Mesenchymal stem cell (in vitro differentiated cells and primary cell): ENCODE measurements at regions not wholly inside any gene's neighbourhood (a gene's known extent, or its start where the extent isn't known, plus 50 kb on each side); places are given as distances from the start of the nearest gene placed in this dataset.
"Not testable (repeated sequence)": the region's sequence is repeated elsewhere in the genome, so short reads cannot be mapped to it uniquely, and the experiment has no call there.

Experiments
- DNase-seq: peaks from one replicate; pipeline ENCODE4 v3.0.0-alpha.2; 2013
- H2AFZ ChIP-seq: one replicate; pipeline ENCODE4 v1.6.1; 2013; ENCODE audit warnings: low read depth, mild to moderate bottlenecking, control low read depth, inconsistent platforms, low read length, moderate library complexity
- H2AK5ac ChIP-seq: 2 replicates; pipeline ENCODE4 v1.6.1; 2013; ENCODE audit warnings: low read length, moderate library complexity, mild to moderate bottlenecking, inconsistent platforms; ENCODE audit not compliant: severe bottlenecking
- H2BK120ac ChIP-seq: one replicate; pipeline ENCODE4 v1.6.1; 2013; ENCODE audit warnings: low read depth, mild to moderate bottlenecking, inconsistent platforms, low read length, moderate library complexity
- H2BK12ac ChIP-seq, 2 experiments: one replicate each; pipeline ENCODE4 v1.6.1; 2013; ENCODE audit warnings: inconsistent platforms in 2 of 2, low read length in 2 of 2, mild to moderate bottlenecking in 2 of 2, moderate library complexity in 2 of 2, control low read depth in 1 of 2
- H2BK15ac ChIP-seq: one replicate; pipeline ENCODE4 v1.6.1; 2013; ENCODE audit warnings: mild to moderate bottlenecking, low read depth, inconsistent platforms; ENCODE audit not compliant: poor library complexity, severe bottlenecking
- H2BK5ac ChIP-seq: 2 replicates; pipeline ENCODE4 v1.6.1; 2013; ENCODE audit warnings: low read depth, mild to moderate bottlenecking, low read length, control low read depth, inconsistent platforms; ENCODE audit not compliant: poor library complexity, severe bottlenecking
- H3K14ac ChIP-seq, 2 experiments: one replicate each; pipeline ENCODE4 v1.6.1; 2013; ENCODE audit warnings: inconsistent platforms in 2 of 2, low read length in 2 of 2, control low read depth in 1 of 2, mild to moderate bottlenecking in 1 of 2, moderate library complexity in 1 of 2
- H3K18ac ChIP-seq, 2 experiments: one replicate each; pipeline ENCODE4 v1.6.1; 2013; ENCODE audit warnings: inconsistent platforms in 2 of 2, low read length in 2 of 2, control low read depth in 1 of 2, low read depth in 1 of 2, mild to moderate bottlenecking in 1 of 2
- H3K23ac ChIP-seq, 2 experiments: one replicate each; pipeline ENCODE4 v1.6.1; 2013; ENCODE audit warnings: inconsistent platforms in 2 of 2, low read length in 2 of 2, mild to moderate bottlenecking in 2 of 2, moderate library complexity in 2 of 2, control low read depth in 1 of 2
- H3K27ac ChIP-seq: 2 replicates; pipeline ENCODE4 v1.5.1; 2013; ENCODE audit warnings: mild to moderate bottlenecking, moderate library complexity, low read length, control low read depth, inconsistent platforms; ENCODE audit not compliant: poor library complexity, severe bottlenecking
- H3K27me3 ChIP-seq, 2 experiments: 2 replicates each; pipeline versions ENCODE4 v1.6.1 to v1.7.0; 2013; ENCODE audit warnings: low read length in 2 of 2, mild to moderate bottlenecking in 2 of 2, moderate library complexity in 2 of 2, control low read depth in 1 of 2, inconsistent platforms in 1 of 2; ENCODE audit not compliant: control insufficient read depth in 1 of 2, insufficient read depth in 1 of 2
- H3K36me3 ChIP-seq, 2 experiments: 2 replicates each; pipeline versions ENCODE4 v1.6.1 to v1.7.0; 2013; ENCODE audit warnings: low read length in 2 of 2, control low read depth in 1 of 2, inconsistent platforms in 1 of 2, low read depth in 1 of 2, mild to moderate bottlenecking in 1 of 2; ENCODE audit not compliant: insufficient read depth in 2 of 2, control insufficient read depth in 1 of 2
- H3K4ac ChIP-seq, 2 experiments: one replicate each; pipeline ENCODE4 v1.6.1; 2013; ENCODE audit warnings: inconsistent platforms in 2 of 2, low read length in 2 of 2, mild to moderate bottlenecking in 2 of 2, moderate library complexity in 2 of 2, control low read depth in 1 of 2, low read depth in 1 of 2
- H3K4me1 ChIP-seq: 2 replicates; pipeline ENCODE4 v1.6.1; 2013; ENCODE audit warnings: low read depth, low read length, control low read depth; ENCODE audit not compliant: control insufficient read depth, insufficient read depth
- H3K4me2 ChIP-seq: 2 replicates; pipeline ENCODE4 v1.6.1; 2013; ENCODE audit warnings: low read length, mild to moderate bottlenecking, inconsistent platforms; ENCODE audit not compliant: poor library complexity, severe bottlenecking
- H3K4me3 ChIP-seq, 2 experiments: 2 replicates each; pipeline versions ENCODE4 v1.5.1 to v1.7.0; 2013; ENCODE audit warnings: low read length in 2 of 2, mild to moderate bottlenecking in 2 of 2, control low read depth in 1 of 2, low read depth in 1 of 2; ENCODE audit not compliant: insufficient read depth in 1 of 2
- H3K79me1 ChIP-seq: replicated peaks from 2 replicates; pipeline ENCODE4 v1.6.1; 2013; ENCODE audit warnings: mild to moderate bottlenecking, control low read depth, low read length, inconsistent platforms; ENCODE audit not compliant: poor library complexity, severe bottlenecking
- H3K9ac ChIP-seq: 2 replicates; pipeline ENCODE4 v1.7.0; 2013; ENCODE audit warnings: mild to moderate bottlenecking, low read length, moderate library complexity
- H3K9me3 ChIP-seq: 2 replicates; pipeline ENCODE4 v1.7.0; 2013; ENCODE audit warnings: mild to moderate bottlenecking, low read length; ENCODE audit not compliant: control insufficient read depth
- H4K8ac ChIP-seq: one replicate; pipeline ENCODE4 v1.6.1; 2013; ENCODE audit warnings: inconsistent platforms, mild to moderate bottlenecking, low read length, moderate library complexity
- H4K91ac ChIP-seq: one replicate; pipeline ENCODE4 v1.6.1; 2013; ENCODE audit warnings: mild to moderate bottlenecking, low read length, inconsistent platforms
- WGBS: methylation state at CpG from one replicate; pipeline ENCODE4 v1.1.7; 2013; ENCODE audit warnings: mixed read lengths; 5-methylcytosine and 5-hydroxymethylcytosine counted together

GRCh38 chr17:27365329-27365945 is 71.5 kb downstream of the WSB1 start:
- not testable (repeated sequence) for H3K79me1 ChIP-seq, H3K27ac ChIP-seq, H3K9ac ChIP-seq, H3K23ac ChIP-seq, H2AFZ ChIP-seq, H3K18ac ChIP-seq, H2BK120ac ChIP-seq, H4K8ac ChIP-seq, H3K4me2 ChIP-seq, H2BK5ac ChIP-seq, H3K9me3 ChIP-seq, H3K36me3 ChIP-seq, DNase-seq, H3K27me3 ChIP-seq, H3K14ac ChIP-seq, H3K4me3 ChIP-seq, H2BK15ac ChIP-seq, H2BK12ac ChIP-seq, H4K91ac ChIP-seq, H3K4ac ChIP-seq
- Histone ChIP-seq H3K4me1 (peaks cover 18% of the 10 kb centered on the region), H2AK5ac (peak overlapping the region; percentile 7)
- 93% methylated on average over 10 of the region's 11 CpGs for WGBS

GRCh38 chr17:27366437-27366836 is 72.5 kb downstream of the WSB1 start:
- H3K4me2 ChIP-seq = no peak overlapping the region
- H3K27ac ChIP-seq = no peak overlapping the region
- H3K18ac ChIP-seq = no peak overlapping the region
- H3K4ac ChIP-seq = no peak overlapping the region
- H4K8ac ChIP-seq = no peak overlapping the region
- H2BK120ac ChIP-seq = no peak overlapping the region
- H3K27me3 ChIP-seq = no peaks in the 10 kb centered on the region
- H3K9ac ChIP-seq = no peak overlapping the region
- H2BK12ac ChIP-seq = no peak overlapping the region
- peaks cover 6% of the 10 kb centered on the region for H3K9me3 ChIP-seq
- no peak for DNase-seq
- no peak overlapping the region for H2BK5ac ChIP-seq
- no peak overlapping the region for H4K91ac ChIP-seq
- no peak overlapping the region for H2AFZ ChIP-seq
- H3K14ac ChIP-seq = no peak overlapping the region
- H3K4me3 ChIP-seq = no peak overlapping the region
- 77% methylated on average over 5 of the region's 5 CpGs for WGBS
- no peak overlapping the region for H3K23ac ChIP-seq
- H2BK15ac ChIP-seq = no peak overlapping the region
- H3K79me1 ChIP-seq = no peaks in the 10 kb centered on the region
- no peaks in the 10 kb centered on the region for H3K36me3 ChIP-seq
- H3K4me1 ChIP-seq = peaks cover 18% of the 10 kb centered on the region
- H2AK5ac ChIP-seq = peak overlapping the region; percentile 21

- no peak overlapping the region for H3K18ac ChIP-seq
- H2BK15ac ChIP-seq = no peak overlapping the region
- H3K14ac ChIP-seq = peak overlapping the region in 1 of 2 experiments; percentile 41
- H3K79me1 ChIP-seq = no peaks in the 10 kb centered on the region
- no peaks in the 10 kb centered on the region for H3K36me3 ChIP-seq
- H4K8ac ChIP-seq = peak overlapping the region; percentile 9
- no peak overlapping the region for H3K4ac ChIP-seq
- H2AK5ac ChIP-seq = peak overlapping the region; percentile 13
- H2BK120ac ChIP-seq = no peak overlapping the region
- H3K23ac ChIP-seq = no peak overlapping the region
- no peak overlapping the region for H2AFZ ChIP-seq
- 85% methylated on average over 17 of the region's 17 CpGs for WGBS
- H2BK5ac ChIP-seq = no peak overlapping the region
- H3K9me3 ChIP-seq = peaks cover 7% of the 10 kb centered on the region
- no peak for DNase-seq
- no peak overlapping the region for H3K9ac ChIP-seq
- H4K91ac ChIP-seq = no peak overlapping the region
- no peak overlapping the region for H3K4me2 ChIP-seq
- H2BK12ac ChIP-seq = no peak overlapping the region
- no peak overlapping the region for H3K4me3 ChIP-seq
- H3K27ac ChIP-seq = no peak overlapping the region
- peaks cover 18% of the 10 kb centered on the region for H3K4me1 ChIP-seq
- H3K27me3 ChIP-seq = no peaks in the 10 kb centered on the region
These were observed 73.4 kb downstream of the WSB1 start for GRCh38 chr17:27367121-27367981.

- no peak overlapping the region for H3K4me2 ChIP-seq
- H3K27me3 ChIP-seq = no peaks in the 10 kb centered on the region
- H3K9ac ChIP-seq = no peak overlapping the region
- H2BK5ac ChIP-seq = no peak overlapping the region
- H3K14ac ChIP-seq = no peak overlapping the region
- no peaks in the 10 kb centered on the region for H3K36me3 ChIP-seq
- H2BK15ac ChIP-seq = no peak overlapping the region
- H3K9me3 ChIP-seq = peaks cover 7% of the 10 kb centered on the region
- no peak overlapping the region for H3K23ac ChIP-seq
- no peak overlapping the region for H2AFZ ChIP-seq
- H4K91ac ChIP-seq = no peak overlapping the region
- no peak overlapping the region for H3K4me3 ChIP-seq
- H2BK120ac ChIP-seq = no peak overlapping the region
- WGBS = 86% methylated on average over 4 of the region's 4 CpGs
- no peak overlapping the region for H3K18ac ChIP-seq
- H2AK5ac ChIP-seq = no peak overlapping the region
- no peak overlapping the region for H4K8ac ChIP-seq
- no peak overlapping the region for H3K27ac ChIP-seq
- H2BK12ac ChIP-seq = no peak overlapping the region
- H3K79me1 ChIP-seq = no peaks in the 10 kb centered on the region
- peaks cover 15% of the 10 kb centered on the region for H3K4me1 ChIP-seq
- no peak for DNase-seq
- H3K4ac ChIP-seq = no peak overlapping the region
These were observed 74.4 kb downstream of the WSB1 start for GRCh38 chr17:27368151-27368795.
